HG02840 (cell line): ENCODE measurements at regions not wholly inside any gene's neighbourhood (a gene's known extent, or its start where the extent isn't known, plus 50 kb on each side); places are given as distances from the start of the nearest gene placed in this dataset.
"Not testable (repeated sequence)": the region's sequence is repeated elsewhere in the genome, so short reads cannot be mapped to it uniquely, and the experiment has no call there.

Source experiments
- ATAC-seq: cut with Tn5 transposase; IDR thresholded peaks from one replicate; pipeline ENCODE4 v1.9.1; 2021; ENCODE audit warnings: mild to moderate bottlenecking, moderate library complexity, moderate number of reproducible peaks; ENCODE audit not compliant: unreplicated experiment, low FRiP score

GRCh38 chr6:134537765-134538164 lies 219.9 kb upstream of the SGK1 start:
- not testable (repeated sequence) for ATAC-seq

GRCh38 chr6:134537146-134537555 lies 219.2 kb upstream of the SGK1 start:
- no peak for ATAC-seq

GRCh38 chr6:134535831-134536230 lies 217.9 kb upstream of the SGK1 start:
- no peak for ATAC-seq

- ATAC-seq, result no peak
Measured at GRCh38 chr6:134534708-134535149, 216.8 kb upstream of the SGK1 start.

GRCh38 chr6:134533991-134534390 lies 216.1 kb upstream of the SGK1 start:
- no peak for ATAC-seq

GRCh38 chr6:134532694-134533624 lies 215.0 kb upstream of the SGK1 start:
- ATAC-seq, result no peak

- no peak for ATAC-seq
Measured at GRCh38 chr6:134531611-134532010, 213.7 kb upstream of the SGK1 start.

GRCh38 chr6:134531188-134531551 lies 213.3 kb upstream of the SGK1 start:
- ATAC-seq, result no peak

- ATAC-seq, result no peak
Measured at GRCh38 chr6:134529921-134530320, 212.0 kb upstream of the SGK1 start.

GRCh38 chr6:134529305-134529704 lies 211.4 kb upstream of the SGK1 start:
- ATAC-seq, result no peak

GRCh38 chr6:134527108-134527787 lies 209.3 kb upstream of the SGK1 start:
- no peak for ATAC-seq

GRCh38 chr6:134525190-134525868 lies 207.4 kb upstream of the SGK1 start:
- no peak for ATAC-seq

- ATAC-seq, result no peak
Measured at GRCh38 chr6:134523903-134524650, 206.2 kb upstream of the SGK1 start.

GRCh38 chr6:134523051-134523450 lies 205.1 kb upstream of the SGK1 start:
- no peak for ATAC-seq

- ATAC-seq, result no peak
Measured at GRCh38 chr6:134521116-134521501, 203.2 kb upstream of the SGK1 start.

- no peak for ATAC-seq
Measured at GRCh38 chr6:134520181-134521115, 202.5 kb upstream of the SGK1 start.

- ATAC-seq, result no peak
Measured at GRCh38 chr6:134519465-134519864, 201.6 kb upstream of the SGK1 start.

GRCh38 chr6:134517868-134518267 lies 200.0 kb upstream of the SGK1 start:
- no peak for ATAC-seq

- ATAC-seq, result no peak
Measured at GRCh38 chr6:134517145-134517658, 199.3 kb upstream of the SGK1 start.
